ENCODE measurements at regions not wholly inside any gene's neighbourhood (a gene's known extent, or its start where the extent isn't known, plus 50 kb on each side); places are given as distances from the start of the nearest gene placed in this dataset.
A peak's percentile ranks its signal among the peaks of the same experiment; 100 is the strongest.

DNA sequence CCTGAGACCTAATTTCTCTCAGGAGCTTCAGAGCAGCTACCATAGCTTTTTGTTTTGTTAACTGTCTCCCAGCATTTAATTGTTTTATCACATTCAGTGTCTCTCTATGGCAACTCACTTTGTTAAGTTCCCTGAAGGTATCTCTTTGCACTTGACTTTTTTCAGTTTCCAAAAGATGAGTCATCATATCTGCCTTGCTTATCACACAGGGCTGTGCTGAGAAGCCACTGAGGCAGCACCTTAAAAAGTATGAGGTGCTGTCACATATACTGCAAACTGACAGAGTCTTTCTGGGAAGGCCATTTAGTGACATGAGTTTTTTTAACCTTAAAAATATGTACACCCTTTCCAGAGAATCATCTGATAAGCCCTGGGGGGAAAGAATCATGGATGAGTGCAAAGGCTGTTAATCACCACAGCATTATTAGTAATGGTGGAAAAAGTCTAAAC lies 56.8 kb downstream of the PPP1R3C start:
- FAIRE-seq, result no peak
- peak; percentile 9 for DNase-seq (ENCODE audit: low spot score)

DNA sequence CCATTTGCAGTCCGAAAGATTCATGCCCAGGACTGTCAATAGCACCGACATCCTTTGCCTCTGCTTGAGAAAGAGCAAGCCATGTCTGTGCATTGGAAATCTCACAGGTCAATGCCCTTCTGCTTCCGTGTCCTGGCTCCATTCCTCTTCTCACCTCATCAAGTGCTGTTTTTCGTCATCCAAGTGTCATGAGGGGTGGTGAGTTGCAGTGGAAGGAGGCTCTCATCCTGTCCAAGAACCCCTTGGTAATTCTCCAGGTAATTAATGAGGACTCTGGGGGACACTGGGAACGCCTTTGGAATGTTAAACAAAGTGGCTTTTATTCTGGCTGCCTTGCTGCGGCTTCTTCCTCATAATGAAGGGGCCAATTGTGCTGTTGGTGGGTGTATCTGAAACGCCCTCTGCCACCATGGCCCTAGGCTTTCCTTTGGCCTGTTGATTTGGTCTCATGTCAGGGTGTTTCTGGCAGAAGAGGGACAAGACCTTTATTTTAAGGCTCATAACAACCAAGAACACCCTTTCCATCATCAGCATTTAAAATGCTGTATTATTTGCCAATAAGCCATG lies 57.7 kb downstream of the PPP1R3C start:
- DNase-seq (ENCODE audit: low spot score), result no peak
- no peak for FAIRE-seq

DNA sequence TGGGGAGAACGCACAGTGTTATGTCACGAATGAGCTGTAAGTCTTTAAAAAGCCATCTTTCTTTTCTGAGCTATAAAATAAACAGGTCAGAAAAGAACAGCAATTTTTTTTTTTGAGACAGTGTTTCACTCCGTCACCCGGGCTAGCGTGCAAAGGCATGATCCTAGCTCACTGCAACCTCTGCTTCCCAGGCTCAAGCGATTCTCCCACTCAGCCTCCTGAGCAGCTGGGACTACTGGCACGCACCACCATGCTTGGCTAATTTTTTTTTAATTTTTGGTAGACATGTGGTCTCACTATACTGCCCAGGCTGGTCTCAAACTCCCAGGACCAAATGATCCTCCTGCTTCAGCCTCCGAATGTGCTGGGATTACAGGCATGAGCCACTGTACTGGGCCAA lies 58.6 kb downstream of the PPP1R3C start:
- DNase-seq (ENCODE audit: low spot score) (no peak), FAIRE-seq (no peak)

DNA sequence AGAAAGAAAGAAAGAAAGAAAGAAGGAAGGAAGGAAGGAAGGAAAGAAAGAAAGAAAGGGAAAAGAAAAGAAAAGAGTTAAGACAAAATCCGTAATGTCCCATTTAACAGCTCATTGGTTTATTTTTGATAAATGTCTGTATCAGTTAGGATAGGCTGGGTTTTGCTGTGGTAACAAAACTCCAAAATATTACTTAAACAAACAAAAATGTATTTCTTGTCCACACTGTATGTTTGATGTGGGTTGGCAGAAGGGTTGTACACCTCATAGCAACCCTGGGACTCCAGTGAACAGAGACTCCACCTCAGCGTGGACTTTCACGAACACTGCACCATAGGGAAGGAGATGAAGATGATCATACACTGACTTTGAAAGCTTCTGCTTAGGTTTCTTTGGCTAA lies 59.6 kb downstream of the PPP1R3C start:
- FAIRE-seq (no peak), DNase-seq (ENCODE audit: low spot score) (no peak)

DNA sequence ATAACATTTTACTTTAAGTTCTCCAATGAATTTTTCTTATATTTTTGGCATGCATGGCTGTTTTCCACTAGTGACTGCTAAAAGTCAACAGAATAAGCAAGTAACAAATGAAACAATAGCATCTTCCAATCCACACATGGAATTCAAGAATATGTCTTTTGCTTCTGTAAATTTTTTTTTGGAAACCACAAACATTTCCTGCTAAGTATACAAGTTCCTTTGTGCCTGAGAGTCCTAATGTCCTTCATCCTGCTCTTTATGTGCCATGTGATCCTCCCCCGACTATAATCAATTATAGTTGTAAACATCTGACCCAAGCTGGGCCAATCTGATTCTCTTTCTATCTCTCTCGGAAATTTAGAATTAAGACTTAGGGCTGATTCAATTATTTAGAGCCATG lies 61.2 kb downstream of the PPP1R3C start:
- DNase-seq (ENCODE audit: low spot score), result no peak
- FAIRE-seq, result no peak

DNA sequence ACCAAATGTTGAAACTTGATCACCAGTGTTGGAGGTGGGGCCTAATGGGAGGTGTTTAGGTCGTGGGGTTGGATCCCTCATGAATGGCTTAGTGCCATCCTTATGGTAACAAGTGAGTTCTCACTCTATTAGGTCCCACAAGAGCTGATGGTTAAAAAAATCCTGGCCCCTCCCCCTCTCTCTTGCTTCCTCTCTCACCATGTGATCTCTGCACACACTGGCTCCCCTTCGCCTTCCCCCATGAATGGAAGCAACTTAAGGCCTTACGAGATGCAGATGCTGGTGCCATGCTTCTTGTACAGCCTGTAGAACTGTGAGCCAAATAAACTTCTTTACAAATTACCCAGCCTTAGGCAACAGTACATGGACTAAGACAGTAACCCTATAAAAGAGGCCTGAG lies 62.7 kb downstream of the PPP1R3C start:
- FAIRE-seq (no peak), DNase-seq (ENCODE audit: low spot score) (no peak)

DNA sequence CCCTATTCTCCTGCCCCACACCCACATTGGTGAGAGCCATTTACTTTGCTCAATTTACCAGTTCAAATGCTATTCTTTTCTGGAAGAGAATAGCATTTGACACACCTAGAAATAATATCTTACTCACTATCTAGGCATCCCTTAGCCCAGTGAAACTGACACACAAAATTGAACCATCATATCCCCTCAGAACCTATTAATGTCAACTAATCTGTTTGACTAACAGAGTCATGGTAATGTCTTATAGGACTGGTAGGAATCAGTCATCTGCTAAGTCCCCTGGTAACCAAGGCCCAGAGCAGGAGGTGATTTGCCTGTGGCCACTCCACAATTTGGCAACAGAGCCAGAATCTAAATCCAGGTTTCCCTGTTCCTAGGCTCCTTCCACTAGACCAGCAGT lies 63.3 kb downstream of the PPP1R3C start:
- DNase-seq (ENCODE audit: low spot score) (no peak), FAIRE-seq (no peak)

DNA sequence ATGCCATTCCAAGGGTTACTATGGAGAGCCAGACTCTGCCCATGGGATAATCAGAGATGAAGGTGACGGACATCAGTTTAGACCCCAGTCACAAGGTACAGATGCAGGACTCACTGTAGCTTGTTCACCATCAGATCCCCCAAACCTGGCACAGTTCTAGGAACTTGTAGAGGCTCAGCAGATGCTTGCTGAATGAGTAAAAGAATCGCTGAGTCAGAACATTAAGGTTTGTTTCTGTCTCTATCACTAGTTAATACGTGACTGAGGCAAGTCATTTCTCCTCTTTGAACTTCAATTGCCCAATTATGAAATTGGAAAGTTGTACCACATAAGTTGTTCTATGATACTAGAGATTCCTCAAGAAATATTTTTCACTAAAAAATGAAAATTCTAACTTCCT lies 65.1 kb downstream of the PPP1R3C start:
- FAIRE-seq (peak; percentile 89), DNase-seq (ENCODE audit: low spot score) (peak; percentile 68)

DNA sequence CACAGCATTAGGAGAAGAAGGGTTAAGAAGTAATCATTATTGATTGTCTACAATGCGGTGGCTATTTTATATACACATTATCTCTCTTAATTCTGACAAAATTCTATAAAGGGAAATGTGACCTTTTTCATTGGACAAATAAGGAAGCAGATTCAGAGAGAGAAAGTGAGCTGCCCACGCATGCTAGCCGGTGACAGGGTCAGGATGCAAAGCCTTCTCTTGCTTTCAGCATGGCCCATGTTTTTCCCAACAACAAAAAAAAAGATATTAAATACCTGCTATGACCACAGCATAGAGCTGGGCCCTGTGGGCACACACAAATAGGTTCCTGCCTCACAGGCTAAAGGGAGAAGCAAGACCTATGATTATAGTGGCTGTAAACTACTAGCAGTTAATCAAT lies 66.8 kb downstream of the PPP1R3C start:
- DNase-seq (ENCODE audit: low spot score), result no peak
- FAIRE-seq, result no peak

DNA sequence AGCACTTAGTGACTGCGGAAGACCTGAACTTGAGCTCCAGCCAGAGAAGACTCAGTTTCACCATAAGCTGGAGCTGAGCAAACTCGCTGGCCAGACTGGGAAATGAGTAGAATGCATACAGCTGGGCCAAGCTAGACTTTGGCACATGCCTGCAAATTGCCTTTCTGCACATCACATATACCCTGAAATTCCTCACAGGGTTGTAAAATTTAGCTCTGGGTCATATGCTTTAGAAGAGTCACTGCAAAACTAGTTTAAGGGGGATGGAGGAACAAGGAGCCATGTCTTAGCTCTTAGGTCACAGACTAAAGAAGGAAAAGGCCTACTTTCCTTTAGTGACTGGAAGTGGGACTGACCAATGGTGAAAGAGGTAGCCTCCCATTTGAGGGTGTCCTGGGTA lies 67.6 kb downstream of the PPP1R3C start:
- no peak for DNase-seq (ENCODE audit: low spot score)
- FAIRE-seq, result no peak

DNA sequence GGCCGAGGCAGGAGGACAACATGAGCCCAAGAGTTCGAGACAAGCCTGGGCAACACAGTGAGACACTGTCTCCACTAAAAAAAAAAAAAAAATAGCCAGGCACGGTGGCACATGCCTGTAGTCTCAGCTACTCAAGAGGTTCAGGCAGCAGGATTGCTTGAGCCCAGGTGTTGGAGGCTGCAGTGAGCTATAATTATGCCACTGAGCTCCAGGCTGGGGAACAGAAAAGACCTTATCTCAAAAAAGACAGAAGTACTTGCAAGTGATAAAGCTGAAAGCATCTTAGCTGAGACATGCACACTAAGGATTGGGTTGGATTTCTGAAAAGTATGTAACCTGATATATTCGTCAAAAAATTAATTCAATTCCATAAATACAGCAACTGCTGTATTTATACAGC lies 68.4 kb downstream of the PPP1R3C start:
- DNase-seq (ENCODE audit: low spot score), result no peak
- FAIRE-seq, result no peak

Measured in RCC 7860 (cell line).